IMR-90 (cell line): ENCODE measurements at regions not wholly inside any gene's neighbourhood (a gene's known extent, or its start where the extent isn't known, plus 50 kb on each side); places are given as distances from the start of the nearest gene placed in this dataset.

Experiments
- ATAC-seq: fragments of 200-7000 bp; cut with Tn5 transposase; 2 replicates; pipeline ENCODE4 v1.9.1; 2020; ENCODE audit warnings: low read depth, mild to moderate bottlenecking, moderate library complexity
- BruUV-seq: library from RNA; stranded (reverse); fragments of 400-500 nt; replicated peaks from 2 replicates; lab custom pipeline; 2021; lab: Mats Ljungman, UMichigan
- CTCF ChIA-PET: fragments of 300-600 bp; formaldehyde crosslinking; extraction: SDS; loops from one replicate; lab custom pipeline; 2021; ENCODE audit warnings: antibody characterized with exemption; lab: Yijun Ruan, JAX
- POLR2A ChIA-PET: fragments of 300-600 bp; sonication (Branson Sonifier 250); formaldehyde crosslinking; loops from one replicate; lab custom pipeline; 2022; ENCODE audit warnings: antibody characterized with exemption; ENCODE audit not compliant: unreplicated experiment; lab: Charles Lee
- DNase-seq: peaks from one replicate; pipeline ENCODE4 v3.0.0; 2013
- H2AFZ ChIP-seq: replicated peaks from 2 replicates; pipeline ENCODE3; 2013; ENCODE audit warnings: low read length, mild to moderate bottlenecking; ENCODE audit not compliant: poor library complexity
- H2AK5ac ChIP-seq: 2 replicates; pipeline ENCODE4 v1.6.1; 2013; ENCODE audit warnings: low read depth, low read length, inconsistent platforms
- H2AK9ac ChIP-seq: replicated peaks from 2 replicates; pipeline ENCODE3; 2013; ENCODE audit warnings: mild to moderate bottlenecking, low read depth, low read length, moderate library complexity; ENCODE audit not compliant: poor library complexity
- H2BK120ac ChIP-seq: 2 replicates; pipeline ENCODE4 v1.6.1; 2013; ENCODE audit warnings: low read depth, low read length, inconsistent platforms
- H2BK15ac ChIP-seq: 3 replicates; pipeline ENCODE4 v1.6.1; 2013; ENCODE audit warnings: low read depth, low read length, inconsistent platforms
- H2BK20ac ChIP-seq: 2 replicates; pipeline ENCODE4 v1.6.1; 2013; ENCODE audit warnings: low read depth, mild to moderate bottlenecking, inconsistent platforms, low read length, moderate library complexity
- H2BK5ac ChIP-seq: 2 replicates; pipeline ENCODE4 v1.6.1; 2013; ENCODE audit warnings: mild to moderate bottlenecking, low read depth, low read length, inconsistent platforms; ENCODE audit not compliant: poor library complexity, severe bottlenecking
- H3K14ac ChIP-seq: replicated peaks from 2 replicates; pipeline ENCODE4 v1.6.1; 2013; ENCODE audit warnings: low read depth, low read length, inconsistent platforms
- H3K18ac ChIP-seq: 2 replicates; pipeline ENCODE4 v1.6.1; 2013; ENCODE audit warnings: low read depth, low read length, control low read depth
- H3K23ac ChIP-seq: 2 replicates; pipeline ENCODE4 v1.6.1; 2013; ENCODE audit warnings: low read depth, low read length, inconsistent platforms
- H3K27ac ChIP-seq: 2 replicates; pipeline ENCODE4 v1.5.1; 2013; ENCODE audit warnings: mild to moderate bottlenecking, control low read depth, low read length; ENCODE audit not compliant: insufficient read depth
- H3K27me3 ChIP-seq: 2 replicates; pipeline ENCODE4 v1.6.1; 2013; ENCODE audit warnings: low read length; ENCODE audit not compliant: control insufficient read depth, insufficient read depth
- H3K36me3 ChIP-seq: 2 replicates; pipeline ENCODE4 v1.6.1; 2013; ENCODE audit warnings: low read length, mixed read lengths; ENCODE audit not compliant: control insufficient read depth, insufficient read depth
- H3K4ac ChIP-seq: 2 replicates; pipeline ENCODE4 v1.6.1; 2013; ENCODE audit warnings: low read depth, low read length, inconsistent platforms
- H3K4me1 ChIP-seq: 2 replicates; pipeline ENCODE4 v1.6.1; 2013; ENCODE audit warnings: low read length, mixed read lengths; ENCODE audit not compliant: control insufficient read depth, insufficient read depth
- H3K4me2 ChIP-seq: 2 replicates; pipeline ENCODE4 v1.6.1; 2013; ENCODE audit warnings: low read depth, mild to moderate bottlenecking, control low read depth, low read length, moderate library complexity
- H3K4me3 ChIP-seq: 2 replicates; pipeline ENCODE4 v1.5.1; 2013; ENCODE audit warnings: low read depth, mild to moderate bottlenecking, control low read depth, low read length, moderate library complexity; ENCODE audit not compliant: insufficient read depth
- H3K56ac ChIP-seq: 2 replicates; pipeline ENCODE4 v1.6.1; 2013; ENCODE audit warnings: low read length, inconsistent platforms; ENCODE audit not compliant: insufficient read depth; ENCODE audit errors: extremely low read depth
- H3K79me1 ChIP-seq, 2 experiments: 2 replicates each; pipeline ENCODE4 v1.6.1; 2013; ENCODE audit warnings: low read length in 2 of 2, inconsistent platforms in 1 of 2, low read depth in 1 of 2
- H3K9ac ChIP-seq: 2 replicates; pipeline ENCODE4 v1.6.1; 2013; ENCODE audit warnings: low read depth, low read length, control low read depth
- H3K9me1 ChIP-seq: 2 replicates; pipeline ENCODE4 v1.6.1; 2013; ENCODE audit warnings: low read length, inconsistent platforms; ENCODE audit not compliant: insufficient read depth
- H3K9me3 ChIP-seq: 2 replicates; pipeline ENCODE4 v1.6.1; 2013; ENCODE audit warnings: low read length; ENCODE audit not compliant: control insufficient read depth, insufficient read depth
- H4K20me1 ChIP-seq: 2 replicates; pipeline ENCODE4 v1.6.1; 2013; ENCODE audit warnings: low read length, inconsistent platforms; ENCODE audit not compliant: insufficient read depth
- H4K5ac ChIP-seq: 2 replicates; pipeline ENCODE4 v1.6.1; 2013; ENCODE audit warnings: mild to moderate bottlenecking, low read depth, low read length, control low read depth
- H4K8ac ChIP-seq, 2 experiments: 2 replicates each; pipeline ENCODE4 v1.6.1; 2013; ENCODE audit warnings: low read depth in 2 of 2, low read length in 2 of 2, control low read depth in 1 of 2, inconsistent platforms in 1 of 2
- H4K91ac ChIP-seq: 2 replicates; pipeline ENCODE4 v1.6.1; 2013; ENCODE audit warnings: low read depth, low read length, inconsistent platforms; ENCODE audit not compliant: insufficient read depth
- BHLHE40 ChIP-seq: fragments of 150-350 bp; IDR thresholded peaks from 2 replicates; pipeline ENCODE4 v1.6.1; 2016; ENCODE audit warnings: mild to moderate bottlenecking, low read depth, low read length
- CEBPB ChIP-seq: IDR thresholded peaks from 2 replicates; pipeline ENCODE4 v1.6.1; 2012; ENCODE audit warnings: low read depth, low read length, improper control_type of control experiment
- CHD1 ChIP-seq: IDR thresholded peaks from 2 replicates; pipeline ENCODE4 v1.6.1; 2012; ENCODE audit warnings: low read depth, low read length, improper control_type of control experiment
- CTCF ChIP-seq: conservative IDR thresholded peaks from 2 replicates; pipeline ENCODE4 v1.5.1; 2012; ENCODE audit warnings: mild to moderate bottlenecking, low read depth, low read length, improper control_type of control experiment
- ELK1 ChIP-seq: fragments of 150-350 bp; IDR thresholded peaks from 2 replicates; pipeline ENCODE4 v1.6.1; 2016; ENCODE audit warnings: low read depth, mild to moderate bottlenecking, low read length, moderate library complexity, borderline replicate concordance
- FOS ChIP-seq: fragments of 150-350 bp; IDR thresholded peaks from 2 replicates; pipeline ENCODE4 v1.6.1; 2016; ENCODE audit warnings: low read depth, low read length
- MAFK ChIP-seq: IDR thresholded peaks from 2 replicates; pipeline ENCODE4 v1.6.1; 2012; ENCODE audit warnings: low read depth, low read length, improper control_type of control experiment
- MAZ ChIP-seq: IDR thresholded peaks from 2 replicates; pipeline ENCODE4 v1.6.1; 2012; ENCODE audit warnings: low read depth, mild to moderate bottlenecking, low read length, improper control_type of control experiment, moderate library complexity, borderline replicate concordance
- MXI1 ChIP-seq: IDR thresholded peaks from 2 replicates; pipeline ENCODE4 v1.6.1; 2012; ENCODE audit warnings: low read depth, mild to moderate bottlenecking, low read length, moderate library complexity, borderline replicate concordance
- NFE2L2 ChIP-seq: fragments of 150-350 bp; IDR thresholded peaks from 2 replicates; pipeline ENCODE4 v1.6.1; 2016; ENCODE audit warnings: low read depth, mild to moderate bottlenecking, low read length
- POLR2A ChIP-seq: IDR thresholded peaks from 2 replicates; pipeline ENCODE4 v1.6.1; 2012; ENCODE audit warnings: mild to moderate bottlenecking, low read depth, low read length
- RAD21 ChIP-seq: IDR thresholded peaks from 2 replicates; pipeline ENCODE4 v1.6.1; 2012; ENCODE audit warnings: low read length, improper control_type of control experiment
- RCOR1 ChIP-seq: IDR thresholded peaks from 2 replicates; pipeline ENCODE4 v1.6.1; 2012; ENCODE audit warnings: mild to moderate bottlenecking, low read length, improper control_type of control experiment; ENCODE audit not compliant: insufficient replicate concordance
- RFX5 ChIP-seq: IDR thresholded peaks from 2 replicates; pipeline ENCODE4 v1.8.0; 2012; ENCODE audit warnings: low read depth, mild to moderate bottlenecking, low read length, moderate library complexity
- SMC3 ChIP-seq: fragments of 150-350 bp; IDR thresholded peaks from 2 replicates; pipeline ENCODE4 v1.6.1; 2016; ENCODE audit warnings: low read depth, mild to moderate bottlenecking, antibody characterized with exemption, low read length, moderate library complexity
- USF2 ChIP-seq: fragments of 150-350 bp; IDR thresholded peaks from 2 replicates; pipeline ENCODE4 v1.6.1; 2017; ENCODE audit warnings: mild to moderate bottlenecking, antibody characterized with exemption, low read length, low read depth
- WGBS, 2 experiments: methylation state at CpG; one replicate each; pipeline versions ENCODE4 v1.1.5 to v1.1.7; 2013; ENCODE audit warnings: missing lambda C conversion rate in 2 of 2; ENCODE audit not compliant: insufficient read length in 1 of 2; ENCODE audit errors: extremely low coverage in 2 of 2; 5-methylcytosine and 5-hydroxymethylcytosine counted together
- dilution Hi-C: fragments of 300-500 bp; cut with HindIII; formaldehyde crosslinking; loops from one replicate; pipeline ENCODE4 v1.14.3; 2018; ENCODE audit warnings: low sequenced_read_pairs; ENCODE audit not compliant: unreplicated experiment
- in situ Hi-C: fragments of 300-500 bp; cut with MboI; formaldehyde crosslinking; loops from 3 replicates; pipeline ENCODE4 v1.14.3; 2019; ENCODE audit warnings: low sequenced_read_pairs, inconsistent platforms, mixed read lengths
- intact Hi-C: fragments of 100-400 bp; cut with micrococcal nuclease; formaldehyde crosslinking; loops from 2 replicates; pipeline ENCODE4 v1.10.0; 2022

- H3K4me3 ChIP-seq = no peak overlapping the region
- DNase-seq = no peak
- H3K23ac ChIP-seq = no peak overlapping the region
- no peak for ATAC-seq
- no peak overlapping the region for H4K8ac ChIP-seq
- no peak overlapping the region for H2BK120ac ChIP-seq
- dilution Hi-C loops = no loop called here
- no peak overlapping the region for H3K9ac ChIP-seq
- H3K4ac ChIP-seq = no peak overlapping the region
- H3K79me1 ChIP-seq = no peaks in the 10 kb centered on the region
- in situ Hi-C loops = no loop called here
- BruUV-seq = no TSS peak
- H3K14ac ChIP-seq = no peak overlapping the region
- H3K27ac ChIP-seq = no peak overlapping the region
- peaks cover 3% of the 10 kb centered on the region; the same call in 1 of the 2 replicates for H3K9me3 ChIP-seq
- H3K4me2 ChIP-seq = no peak overlapping the region
- H2BK15ac ChIP-seq = no peak overlapping the region
- H2AFZ ChIP-seq = no peak overlapping the region
- no peak overlapping the region for H3K18ac ChIP-seq
- 14% methylated on average over 1 of the region's 3 CpGs; no CpG with 5 or more reads in 1 of the 2 experiments for WGBS, 2 experiments
- CTCF ChIA-PET = no interaction called here
- no peak overlapping the region for H2BK5ac ChIP-seq
- H3K36me3 ChIP-seq = no peaks in the 10 kb centered on the region
- no peak overlapping the region for H2BK20ac ChIP-seq
- H3K9me1 ChIP-seq = no peaks in the 10 kb centered on the region
- POLR2A ChIA-PET = no interaction called here
- no peaks in the 10 kb centered on the region for H3K27me3 ChIP-seq
- H4K5ac ChIP-seq = no peak overlapping the region
- no peak overlapping the region for H2AK9ac ChIP-seq
- H2AK5ac ChIP-seq = no peak overlapping the region
- H3K4me1 ChIP-seq = no peaks in the 10 kb centered on the region
- no peak overlapping the region for H4K91ac ChIP-seq
- intact Hi-C loops = no loop called here
- TF ChIP-seq RFX5 (no peak), POLR2A (no peak), MAFK (no peak), FOS (no peak), CEBPB (no peak), RCOR1 (no peak), RAD21 (no peak), CTCF (no peak), MXI1 (no peak), ELK1 (no peak), BHLHE40 (no peak), CHD1 (no peak), SMC3 (no peak), MAZ (no peak), USF2 (no peak), NFE2L2 (no peak)
- no peaks in the 10 kb centered on the region for H4K20me1 ChIP-seq
- no peak overlapping the region for H3K56ac ChIP-seq
Observed at GRCh38 chrX:78383594-78383993, 56.2 kb upstream of the CYSLTR1 start.
